OCI-LY7 (cell line): ENCODE measurements at regions not wholly inside any gene's neighbourhood (a gene's known extent, or its start where the extent isn't known, plus 50 kb on each side); places are given as distances from the start of the nearest gene placed in this dataset.

Source experiments
- BruUV-seq: library from RNA; stranded (reverse); fragments of 400-500 nt; replicated peaks from 2 replicates; lab custom pipeline; 2021; lab: Mats Ljungman, UMichigan
- CTCF ChIA-PET: fragments of 300-600 bp; sonication (Branson Sonifier 250); formaldehyde crosslinking; loops from one replicate; lab custom pipeline; 2022; ENCODE audit warnings: antibody characterized with exemption; ENCODE audit not compliant: unreplicated experiment; lab: Charles Lee
- POLR2A ChIA-PET: fragments of 300-600 bp; sonication (Branson Sonifier 250); formaldehyde crosslinking; loops from one replicate; lab custom pipeline; 2022; ENCODE audit warnings: antibody characterized with exemption; lab: Charles Lee
- DNase-seq: peaks from one replicate; pipeline ENCODE4 v3.0.0-alpha.2; 2015; ENCODE audit warnings: low spot score
- H2AFZ ChIP-seq: fragments of 200-600 bp; sonication (generic), shearing (Covaris generic); 2 replicates; pipeline ENCODE4 v1.6.1; 2014; ENCODE audit warnings: mild to moderate bottlenecking, antibody characterized with exemption, low read length, moderate library complexity
- H3K27ac ChIP-seq: fragments of 200-600 bp; sonication (generic); 2 replicates; pipeline ENCODE4 v1.5.1; 2014; ENCODE audit warnings: mixed run types, low read depth, mild to moderate bottlenecking, moderate library complexity, low read length, inconsistent platforms; ENCODE audit not compliant: poor library complexity, severe bottlenecking
- H3K36me3 ChIP-seq: fragments of 200-600 bp; sonication (generic); 2 replicates; pipeline ENCODE4 v1.6.1; 2014; ENCODE audit warnings: mild to moderate bottlenecking, antibody characterized with exemption, low read length, moderate library complexity, mixed read lengths; ENCODE audit not compliant: insufficient read depth
- H3K4me1 ChIP-seq: fragments of 200-600 bp; sonication (generic); 2 replicates; pipeline ENCODE4 v1.5.1; 2014; ENCODE audit warnings: mild to moderate bottlenecking, low read length; ENCODE audit not compliant: insufficient read depth, poor library complexity, severe bottlenecking
- H3K4me2 ChIP-seq: fragments of 200-600 bp; sonication (generic); 2 replicates; pipeline ENCODE4 v1.6.1; 2014; ENCODE audit warnings: mild to moderate bottlenecking, low read length
- H3K4me3 ChIP-seq: fragments of 200-600 bp; sonication (generic); 2 replicates; pipeline ENCODE4 v1.5.1; 2014; ENCODE audit warnings: mild to moderate bottlenecking, low read depth, low read length; ENCODE audit not compliant: poor library complexity, severe bottlenecking
- H3K79me2 ChIP-seq: fragments of 200-600 bp; sonication (generic); 2 replicates; pipeline ENCODE4 v1.6.1; 2016; ENCODE audit warnings: low read depth, mild to moderate bottlenecking, low read length, moderate library complexity, mixed read lengths; ENCODE audit not compliant: insufficient read depth
- H3K9me2 ChIP-seq: fragments of 200-600 bp; sonication (generic); 2 replicates; pipeline ENCODE4 v1.6.1; 2016; ENCODE audit warnings: mild to moderate bottlenecking, low read length, mixed read lengths; ENCODE audit not compliant: insufficient read depth
- H3K9me3 ChIP-seq: fragments of 200-600 bp; sonication (generic); 2 replicates; pipeline ENCODE4 v1.6.1; 2014; ENCODE audit warnings: mild to moderate bottlenecking, mixed run types, low read length, mixed read lengths
- H4K20me1 ChIP-seq: fragments of 200-600 bp; sonication (generic); 2 replicates; pipeline ENCODE4 v1.6.1; 2014; ENCODE audit warnings: mild to moderate bottlenecking, antibody characterized with exemption, low read length, moderate library complexity, mixed read lengths; ENCODE audit not compliant: insufficient read depth
- CTCF ChIP-seq: fragments of 200-600 bp; sonication (generic); conservative IDR thresholded peaks from 2 replicates; pipeline ENCODE4 v1.5.1; 2014; ENCODE audit warnings: mild to moderate bottlenecking, antibody characterized with exemption, low read length, moderate library complexity, mixed read lengths
- EZH2phosphoT487 ChIP-seq: fragments of 200-600 bp; sonication (generic); IDR thresholded peaks from 2 replicates; pipeline ENCODE4 v1.6.1; 2018; ENCODE audit warnings: low read depth, borderline replicate concordance, mild to moderate bottlenecking, mixed run types, antibody characterized with exemption, low read length, moderate library complexity, mixed read lengths
- intact Hi-C: fragments of 100-400 bp; cut with micrococcal nuclease; formaldehyde crosslinking; loops from one replicate; pipeline ENCODE4 v1.10.0; 2022; ENCODE audit not compliant: unreplicated experiment

- CTCF ChIA-PET: no interaction called here
- POLR2A ChIA-PET: no interaction called here
- no peaks in the 10 kb centered on the region for H3K36me3 ChIP-seq
- TF ChIP-seq EZH2phosphoT487: no peak
- no peak for TF ChIP-seq CTCF
- no peak overlapping the region for H2AFZ ChIP-seq
- H3K9me3 ChIP-seq: no peaks in the 10 kb centered on the region
- no peaks in the 10 kb centered on the region for H3K9me2 ChIP-seq
- intact Hi-C loops: no loop called here
- H3K4me2 ChIP-seq: no peak overlapping the region
- no peak overlapping the region for H3K4me3 ChIP-seq
- H3K27ac ChIP-seq: no peak overlapping the region
- no peaks in the 10 kb centered on the region for H3K79me2 ChIP-seq
- no peak for DNase-seq
- H3K4me1 ChIP-seq: no peaks in the 10 kb centered on the region
- BruUV-seq: no TSS peak
- no peaks in the 10 kb centered on the region for H4K20me1 ChIP-seq
Observed at GRCh38 chr13:67867206-67867605, 637.1 kb upstream of the PCDH9 start.

GRCh38 chr13:67860315-67860714, 630.2 kb upstream of the PCDH9 start:
- no peaks in the 10 kb centered on the region for H3K36me3 ChIP-seq
- BruUV-seq: no TSS peak
- H3K4me2 ChIP-seq: no peak overlapping the region
- H3K9me3 ChIP-seq: no peaks in the 10 kb centered on the region
- no peaks in the 10 kb centered on the region for H3K9me2 ChIP-seq
- no peak overlapping the region for H2AFZ ChIP-seq
- CTCF ChIA-PET: no interaction called here
- no peak for DNase-seq
- POLR2A ChIA-PET: interaction anchor here (0.7 kb wide), 1 partner anchor 1638 kb away, joined by 3 read pairs; no protein-coding TSS in a partner anchor
- H3K4me3 ChIP-seq: no peak overlapping the region
- H3K79me2 ChIP-seq: no peaks in the 10 kb centered on the region
- TF ChIP-seq CTCF (no peak), EZH2phosphoT487 (no peak)
- intact Hi-C loops: no loop called here
- H4K20me1 ChIP-seq: no peaks in the 10 kb centered on the region
- H3K4me1 ChIP-seq: no peaks in the 10 kb centered on the region
- H3K27ac ChIP-seq: no peak overlapping the region

GRCh38 chr13:67859904-67860303, 629.8 kb upstream of the PCDH9 start:
- no peak overlapping the region for H2AFZ ChIP-seq
- H3K36me3 ChIP-seq: no peaks in the 10 kb centered on the region
- no peak for DNase-seq
- no peak overlapping the region for H3K4me3 ChIP-seq
- H3K27ac ChIP-seq: no peak overlapping the region
- intact Hi-C loops: no loop called here
- CTCF ChIA-PET: no interaction called here
- POLR2A ChIA-PET: interaction anchor here (0.7 kb wide), 1 partner anchor 1638 kb away, joined by 3 read pairs; no protein-coding TSS in a partner anchor
- H4K20me1 ChIP-seq: no peaks in the 10 kb centered on the region
- H3K9me3 ChIP-seq: no peaks in the 10 kb centered on the region
- no TSS peak for BruUV-seq
- no peak overlapping the region for H3K4me2 ChIP-seq
- no peaks in the 10 kb centered on the region for H3K4me1 ChIP-seq
- TF ChIP-seq EZH2phosphoT487: no peak
- no peak for TF ChIP-seq CTCF
- no peaks in the 10 kb centered on the region for H3K9me2 ChIP-seq
- no peaks in the 10 kb centered on the region for H3K79me2 ChIP-seq
